ENCODE measurements at regions not wholly inside any gene's neighbourhood (a gene's known extent, or its start where the extent isn't known, plus 50 kb on each side); places are given as distances from the start of the nearest gene placed in this dataset.

GRCh38 chr18:78607221-78607620, 372.4 kb upstream of the SALL3 start:
- Mint-ChIP-seq H3K9me3 (ENCODE audit: insufficient read depth) (no peaks in the 10 kb centered on the region), H3K4me3 (no peak overlapping the region), H3K27ac (no peak overlapping the region), H3K27me3 (ENCODE audit: low read depth) (no peaks in the 10 kb centered on the region), H3K4me1 (ENCODE audit: low read depth) (no peaks in the 10 kb centered on the region), H3K36me3 (ENCODE audit: low read depth) (no peaks in the 10 kb centered on the region)
- POLR2A ChIA-PET = no interaction called here
- CTCF ChIA-PET = no interaction called here
- ATAC-seq (no peak), DNase-seq (no peak)

- Mint-ChIP-seq H3K9me3 (ENCODE audit: insufficient read depth) (no peaks in the 10 kb centered on the region), H3K4me1 (ENCODE audit: low read depth) (no peaks in the 10 kb centered on the region), H3K36me3 (ENCODE audit: low read depth) (no peaks in the 10 kb centered on the region), H3K27me3 (ENCODE audit: low read depth) (no peaks in the 10 kb centered on the region), H3K27ac (no peak overlapping the region), H3K4me3 (no peak overlapping the region)
- ATAC-seq (no peak), DNase-seq (no peak)
- POLR2A ChIA-PET = no interaction called here
- CTCF ChIA-PET = no interaction called here
Measured at GRCh38 chr18:78607784-78608183, 371.8 kb upstream of the SALL3 start.

- Mint-ChIP-seq H3K4me3 (no peak overlapping the region), H3K9me3 (ENCODE audit: insufficient read depth) (no peaks in the 10 kb centered on the region), H3K4me1 (ENCODE audit: low read depth) (no peaks in the 10 kb centered on the region), H3K27me3 (ENCODE audit: low read depth) (no peaks in the 10 kb centered on the region), H3K27ac (no peak overlapping the region), H3K36me3 (ENCODE audit: low read depth) (no peaks in the 10 kb centered on the region)
- POLR2A ChIA-PET = no interaction called here
- no peak for DNase-seq
- CTCF ChIA-PET = no interaction called here
- ATAC-seq = no peak
Measured at GRCh38 chr18:78610179-78610578, 369.4 kb upstream of the SALL3 start.

GRCh38 chr18:78611201-78611800, 368.3 kb upstream of the SALL3 start:
- CTCF ChIA-PET = no interaction called here
- ATAC-seq = no peak
- H3K9me3 Mint-ChIP-seq (ENCODE audit: insufficient read depth) = peaks cover 1% of the 10 kb centered on the region

GRCh38 chr18:78611869-78612268, 367.7 kb upstream of the SALL3 start:
- no peak overlapping the region for H3K27ac Mint-ChIP-seq
- CTCF ChIA-PET = no interaction called here
- ATAC-seq = no peak
- H3K36me3 Mint-ChIP-seq (ENCODE audit: low read depth) = no peaks in the 10 kb centered on the region
- no peak for DNase-seq
- peaks cover 7% of the 10 kb centered on the region for H3K9me3 Mint-ChIP-seq (ENCODE audit: insufficient read depth)
- POLR2A ChIA-PET = no interaction called here
- H3K4me3 Mint-ChIP-seq = no peak overlapping the region
- no peaks in the 10 kb centered on the region for H3K4me1 Mint-ChIP-seq (ENCODE audit: low read depth)
- no peaks in the 10 kb centered on the region for H3K27me3 Mint-ChIP-seq (ENCODE audit: low read depth)

More at GRCh38 chr18:78611201-78611800, 368.3 kb upstream of the SALL3 start:
- H3K27ac Mint-ChIP-seq = no peak overlapping the region
- no peaks in the 10 kb centered on the region for H3K27me3 Mint-ChIP-seq (ENCODE audit: low read depth)
- POLR2A ChIA-PET = no interaction called here
- no peaks in the 10 kb centered on the region for H3K4me1 Mint-ChIP-seq (ENCODE audit: low read depth)
- no peak for DNase-seq
- no peak overlapping the region for H3K4me3 Mint-ChIP-seq
- H3K36me3 Mint-ChIP-seq (ENCODE audit: low read depth) = no peaks in the 10 kb centered on the region

- no peaks in the 10 kb centered on the region for H3K4me1 Mint-ChIP-seq (ENCODE audit: low read depth)
- no peaks in the 10 kb centered on the region for H3K36me3 Mint-ChIP-seq (ENCODE audit: low read depth)
- no peak overlapping the region for H3K27ac Mint-ChIP-seq
- H3K27me3 Mint-ChIP-seq (ENCODE audit: low read depth) = no peaks in the 10 kb centered on the region
- ATAC-seq (no peak), DNase-seq (no peak)
- H3K9me3 Mint-ChIP-seq (ENCODE audit: insufficient read depth) = peaks cover 9% of the 10 kb centered on the region
- ChIA-PET CTCF (no interaction called here), POLR2A (no interaction called here)
- no peak overlapping the region for H3K4me3 Mint-ChIP-seq
Measured at GRCh38 chr18:78612318-78612717, 367.3 kb upstream of the SALL3 start.

- ChIA-PET POLR2A (no interaction called here), CTCF (no interaction called here)
- ATAC-seq (no peak), DNase-seq (no peak)
- H3K4me1 Mint-ChIP-seq (ENCODE audit: low read depth) = no peaks in the 10 kb centered on the region
- no peak overlapping the region for H3K27ac Mint-ChIP-seq
- H3K9me3 Mint-ChIP-seq (ENCODE audit: insufficient read depth) = peaks cover 12% of the 10 kb centered on the region
- no peaks in the 10 kb centered on the region for H3K36me3 Mint-ChIP-seq (ENCODE audit: low read depth)
- H3K27me3 Mint-ChIP-seq (ENCODE audit: low read depth) = no peaks in the 10 kb centered on the region
- H3K4me3 Mint-ChIP-seq = no peak overlapping the region
Measured at GRCh38 chr18:78612801-78613200, 366.8 kb upstream of the SALL3 start.

- no peaks in the 10 kb centered on the region for H3K4me1 Mint-ChIP-seq (ENCODE audit: low read depth)
- CTCF ChIA-PET = no interaction called here
- DNase-seq = no peak
- no peaks in the 10 kb centered on the region for H3K27me3 Mint-ChIP-seq (ENCODE audit: low read depth)
- POLR2A ChIA-PET = no interaction called here
- no peak overlapping the region for H3K4me3 Mint-ChIP-seq
- H3K9me3 Mint-ChIP-seq (ENCODE audit: insufficient read depth) = peaks cover 12% of the 10 kb centered on the region
- H3K36me3 Mint-ChIP-seq (ENCODE audit: low read depth) = no peaks in the 10 kb centered on the region
- no peak overlapping the region for H3K27ac Mint-ChIP-seq
- no peak for ATAC-seq
Measured at GRCh38 chr18:78618726-78619125, 360.9 kb upstream of the SALL3 start.

- CTCF ChIA-PET = no interaction called here
- Mint-ChIP-seq H3K27me3 (ENCODE audit: low read depth) (no peaks in the 10 kb centered on the region), H3K36me3 (ENCODE audit: low read depth) (no peaks in the 10 kb centered on the region), H3K27ac (no peak overlapping the region), H3K4me1 (ENCODE audit: low read depth) (no peaks in the 10 kb centered on the region), H3K4me3 (no peak overlapping the region), H3K9me3 (ENCODE audit: insufficient read depth) (peaks cover 12% of the 10 kb centered on the region)
- POLR2A ChIA-PET = no interaction called here
- ATAC-seq (no peak), DNase-seq (no peak)
Measured at GRCh38 chr18:78619854-78620253, 359.8 kb upstream of the SALL3 start.

GRCh38 chr18:78620326-78620725, 359.3 kb upstream of the SALL3 start:
- no peaks in the 10 kb centered on the region for H3K27me3 Mint-ChIP-seq (ENCODE audit: low read depth)
- peaks cover 12% of the 10 kb centered on the region for H3K9me3 Mint-ChIP-seq (ENCODE audit: insufficient read depth)
- no peak for ATAC-seq
- H3K27ac Mint-ChIP-seq = no peak overlapping the region
- no peaks in the 10 kb centered on the region for H3K4me1 Mint-ChIP-seq (ENCODE audit: low read depth)
- no peak overlapping the region for H3K4me3 Mint-ChIP-seq
- POLR2A ChIA-PET = no interaction called here
- CTCF ChIA-PET = no interaction called here
- no peaks in the 10 kb centered on the region for H3K36me3 Mint-ChIP-seq (ENCODE audit: low read depth)
- no peak for DNase-seq

GRCh38 chr18:78621141-78621755, 358.4 kb upstream of the SALL3 start:
- ATAC-seq = no peak
- peaks cover 12% of the 10 kb centered on the region for H3K9me3 Mint-ChIP-seq (ENCODE audit: insufficient read depth)
- H3K27ac Mint-ChIP-seq = no peak overlapping the region
- no peak overlapping the region for H3K4me3 Mint-ChIP-seq
- CTCF ChIA-PET = no interaction called here
- H3K4me1 Mint-ChIP-seq (ENCODE audit: low read depth) = no peaks in the 10 kb centered on the region
- DNase-seq = no peak
- POLR2A ChIA-PET = no interaction called here
- no peaks in the 10 kb centered on the region for H3K36me3 Mint-ChIP-seq (ENCODE audit: low read depth)
- H3K27me3 Mint-ChIP-seq (ENCODE audit: low read depth) = peaks cover 2% of the 10 kb centered on the region

GRCh38 chr18:78622251-78622906, 357.2 kb upstream of the SALL3 start:
- H3K27me3 Mint-ChIP-seq (ENCODE audit: low read depth) = peaks cover 2% of the 10 kb centered on the region
- no peak overlapping the region for H3K4me3 Mint-ChIP-seq
- H3K27ac Mint-ChIP-seq = no peak overlapping the region
- CTCF ChIA-PET = no interaction called here
- no peak for ATAC-seq
- no peak for DNase-seq
- POLR2A ChIA-PET = no interaction called here
- no peaks in the 10 kb centered on the region for H3K4me1 Mint-ChIP-seq (ENCODE audit: low read depth)
- H3K36me3 Mint-ChIP-seq (ENCODE audit: low read depth) = no peaks in the 10 kb centered on the region
- peaks cover 3% of the 10 kb centered on the region for H3K9me3 Mint-ChIP-seq (ENCODE audit: insufficient read depth)

All from activated CD8-positive, alpha-beta T cell treated with anti-CD3 and anti-CD28 coated beads, Interleukin-2, amount 10 ng/mL, durations not matched to agents 7 days and 5 days (primary cell).